GM21390 (cell line): ENCODE measurements at regions not wholly inside any gene's neighbourhood (a gene's known extent, or its start where the extent isn't known, plus 50 kb on each side); places are given as distances from the start of the nearest gene placed in this dataset.
"Not testable (repeated sequence)": the region's sequence is repeated elsewhere in the genome, so short reads cannot be mapped to it uniquely, and the experiment has no call there.

Source experiments
- ATAC-seq: cut with Tn5 transposase; IDR thresholded peaks from one replicate; pipeline ENCODE4 v1.9.1; 2021; ENCODE audit not compliant: unreplicated experiment

DNA sequence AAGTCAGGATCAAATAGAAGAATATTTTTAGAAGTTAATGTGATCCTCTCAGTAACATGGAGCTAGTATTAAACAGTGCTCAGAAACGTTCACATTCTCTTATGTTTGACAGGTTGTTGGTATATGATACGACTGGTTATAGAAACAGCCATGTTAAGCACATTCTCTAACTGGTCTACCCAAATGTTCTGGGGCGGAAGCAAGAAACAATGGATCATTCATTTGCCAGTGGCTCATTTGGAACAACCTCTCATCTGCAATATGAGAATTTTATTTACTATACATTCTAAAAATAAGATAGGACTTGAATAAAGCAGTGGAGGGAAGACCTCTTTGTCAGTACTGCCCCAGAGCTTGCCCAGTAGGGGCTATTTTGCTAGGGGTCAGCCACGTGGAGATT is 167.1 kb upstream of the FAM98A start:
- no peak for ATAC-seq

DNA sequence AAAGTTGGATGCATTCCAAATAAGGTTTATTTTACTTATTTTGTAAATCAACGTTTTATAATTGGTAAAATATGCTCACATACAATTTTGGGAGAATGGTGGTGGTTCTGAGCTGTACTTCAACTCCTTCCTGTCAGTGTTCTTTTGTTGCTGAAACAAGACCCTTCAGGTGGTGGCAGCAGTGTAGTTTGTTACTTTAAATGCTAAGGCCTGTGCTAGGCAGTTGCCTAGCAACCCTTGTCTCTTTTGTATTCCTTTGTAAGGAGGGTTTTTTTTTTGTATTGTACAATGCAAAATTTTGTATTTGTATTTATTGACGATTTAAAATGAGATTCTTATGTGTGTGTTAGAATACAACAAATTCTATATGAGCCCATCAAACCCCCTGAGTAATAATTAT is 166.0 kb upstream of the FAM98A start:
- ATAC-seq = no peak

DNA sequence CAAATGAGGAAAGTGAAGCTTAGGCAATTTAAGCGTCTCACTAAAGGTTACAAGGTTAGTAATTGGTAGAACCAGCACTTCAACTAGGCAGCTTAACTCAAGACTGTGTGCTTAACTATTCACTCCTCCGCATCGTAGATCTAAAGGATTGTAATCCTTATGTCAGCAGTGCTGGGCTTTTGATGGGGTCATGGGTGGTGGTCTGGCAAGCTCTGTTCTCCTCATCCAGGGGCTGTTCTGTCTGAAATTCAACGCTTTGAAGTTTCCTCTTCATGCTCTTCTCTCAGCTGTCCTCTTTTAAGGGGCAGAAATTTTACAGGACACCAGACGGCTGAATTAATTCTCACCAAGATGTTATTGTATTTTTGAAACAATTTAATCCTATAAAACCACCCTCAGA is 165.5 kb upstream of the FAM98A start:
- no peak for ATAC-seq

DNA sequence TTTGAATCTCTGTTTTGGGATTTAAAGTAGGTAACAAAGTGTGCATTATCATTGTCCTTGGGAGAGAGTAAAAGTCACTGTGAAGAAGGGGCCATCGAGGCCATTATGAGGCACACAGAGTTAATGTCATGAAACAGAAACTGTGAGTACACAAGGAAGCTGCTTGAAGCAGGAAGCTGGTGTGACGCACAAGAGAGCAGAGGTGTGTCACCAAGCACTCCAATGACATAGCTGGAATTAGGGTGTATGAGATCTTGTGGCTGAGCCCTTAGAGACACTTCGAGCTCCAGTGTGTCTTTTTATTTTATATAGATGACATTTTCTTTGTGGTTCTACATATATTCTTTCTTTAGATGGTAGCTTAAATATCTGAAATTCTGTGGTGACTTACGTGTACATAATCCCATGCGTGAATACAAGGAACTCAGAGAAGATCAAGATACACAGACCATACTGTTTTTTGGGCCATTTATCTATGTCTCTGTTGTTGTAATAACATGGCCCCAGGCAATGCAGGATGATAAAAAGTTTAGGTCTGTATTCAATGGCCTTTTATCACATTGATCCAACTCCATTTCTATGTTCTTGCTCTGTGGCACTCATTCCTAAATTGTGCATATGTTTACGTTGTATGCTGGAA is 164.7 kb upstream of the FAM98A start:
- ATAC-seq = no peak

DNA sequence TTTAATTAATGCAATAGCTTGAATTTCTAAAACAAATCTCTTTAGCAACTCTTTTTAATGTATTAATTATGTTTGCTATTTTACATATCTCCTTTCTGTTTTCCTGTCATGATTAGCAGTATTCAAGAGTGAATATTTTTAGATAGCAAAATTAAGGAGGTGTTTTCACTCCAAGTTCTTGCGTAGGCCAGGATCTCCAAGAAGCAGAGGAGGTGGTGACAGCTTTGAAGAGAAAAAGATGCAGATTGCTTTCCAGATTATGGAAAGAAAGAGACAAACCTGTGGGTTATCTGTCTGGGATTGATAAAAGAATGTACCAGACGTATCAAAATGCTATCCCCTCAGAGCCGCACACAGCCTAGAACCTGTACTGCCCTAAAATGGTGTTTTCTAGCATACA is 163.5 kb upstream of the FAM98A start:
- ATAC-seq = no peak

DNA sequence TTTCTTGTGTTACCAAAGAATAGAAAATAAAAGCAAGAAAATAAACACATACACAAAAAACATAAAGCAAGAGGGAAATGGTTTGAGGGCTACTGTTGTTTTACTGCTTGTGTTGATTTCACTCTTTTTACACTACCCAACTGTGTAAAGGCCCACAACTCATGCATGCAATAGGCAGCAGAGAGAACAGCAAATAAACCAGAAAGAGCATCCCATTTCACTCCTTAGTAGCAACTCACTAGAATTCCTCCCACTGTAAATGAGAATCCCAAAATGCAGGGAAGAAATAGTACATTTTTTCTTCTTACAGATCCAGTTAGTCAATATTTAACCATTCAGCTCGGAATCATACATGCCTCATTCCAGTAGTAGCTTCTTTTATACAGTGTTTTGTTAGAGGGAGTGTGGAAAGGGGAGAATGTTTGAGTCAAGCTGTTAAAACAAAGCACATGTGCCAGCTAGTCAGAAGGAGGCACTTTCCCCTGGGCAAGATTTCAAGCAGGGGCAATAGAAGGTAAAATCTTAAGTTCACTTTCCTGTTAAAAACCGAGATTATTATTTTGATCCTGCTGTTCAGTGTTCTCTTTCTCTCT is 147.2 kb upstream of the FAM98A start:
- ATAC-seq = no peak

DNA sequence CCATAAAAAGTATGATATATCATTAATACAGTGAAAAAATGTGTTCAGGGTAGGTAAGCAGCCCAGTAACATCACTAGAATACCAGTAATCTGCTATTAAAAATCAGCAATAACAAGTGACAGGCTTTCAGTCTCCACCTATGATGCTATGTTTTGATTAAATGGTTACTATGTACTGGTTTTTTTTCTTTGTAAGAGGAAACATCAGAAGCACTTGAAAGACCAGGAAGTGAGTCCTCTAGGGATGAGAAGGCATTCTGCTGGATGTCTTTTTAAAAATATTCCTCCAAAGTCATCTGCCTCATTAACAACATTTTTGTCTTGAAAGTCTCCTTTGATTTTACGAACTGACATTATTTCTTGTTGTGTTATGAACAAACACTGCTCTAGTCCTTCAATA is 136.0 kb upstream of the FAM98A start:
- ATAC-seq = no peak

DNA sequence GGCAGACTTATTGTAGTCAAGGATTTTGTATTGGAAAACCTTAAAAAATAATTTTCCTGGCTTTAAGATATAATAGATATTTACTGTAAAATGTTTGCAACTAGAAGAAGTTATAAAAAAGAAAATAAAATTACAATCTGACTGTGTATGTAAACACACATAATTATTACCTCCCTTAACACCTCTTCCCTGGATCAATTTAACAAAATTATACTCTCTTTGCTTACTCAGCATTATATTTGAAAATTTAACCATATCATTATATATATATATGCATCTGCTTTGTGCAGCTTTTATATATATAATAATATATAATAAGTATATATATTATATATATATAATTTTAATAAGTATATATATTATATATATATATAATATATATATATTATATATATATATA is 131.7 kb upstream of the FAM98A start:
- no peak for ATAC-seq

DNA sequence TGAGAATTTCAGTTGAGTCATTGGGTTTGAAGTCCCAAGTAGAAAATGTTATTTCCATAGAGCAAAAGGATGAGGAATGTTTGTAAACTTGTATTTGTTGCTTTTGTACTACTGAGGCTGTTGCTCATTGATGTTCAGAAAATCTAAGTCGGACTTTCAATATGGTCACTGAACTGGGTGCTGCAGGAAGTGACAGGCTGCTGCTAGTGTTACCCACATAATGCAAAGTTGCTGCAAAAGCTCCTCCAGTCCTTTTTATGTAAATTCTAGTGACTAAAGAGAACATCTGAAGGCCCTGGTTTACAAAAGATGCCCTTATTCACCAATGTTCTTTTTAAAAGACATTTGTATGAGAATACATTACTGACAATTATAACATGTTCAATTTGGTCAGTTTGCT is 131.1 kb upstream of the FAM98A start:
- ATAC-seq = no peak

DNA sequence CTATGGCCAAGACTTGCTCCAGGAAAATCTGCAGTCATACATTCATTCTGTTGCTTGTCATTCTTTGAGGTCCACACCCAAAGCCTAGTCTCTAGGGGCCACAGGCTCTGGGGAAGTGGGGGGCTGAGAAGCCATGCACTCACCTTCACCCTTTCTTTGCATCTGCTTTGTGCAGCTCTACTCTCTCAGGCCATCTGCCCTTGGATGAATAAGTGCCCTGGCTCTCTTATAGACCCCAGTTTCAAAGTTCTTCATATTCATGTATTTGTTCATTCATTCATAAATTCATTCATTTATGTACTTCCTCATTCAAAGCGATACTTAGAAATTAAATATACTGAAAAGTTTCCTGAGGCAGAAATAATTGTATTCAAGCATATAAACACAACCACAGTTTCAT is 130.3 kb upstream of the FAM98A start:
- ATAC-seq = no peak

DNA sequence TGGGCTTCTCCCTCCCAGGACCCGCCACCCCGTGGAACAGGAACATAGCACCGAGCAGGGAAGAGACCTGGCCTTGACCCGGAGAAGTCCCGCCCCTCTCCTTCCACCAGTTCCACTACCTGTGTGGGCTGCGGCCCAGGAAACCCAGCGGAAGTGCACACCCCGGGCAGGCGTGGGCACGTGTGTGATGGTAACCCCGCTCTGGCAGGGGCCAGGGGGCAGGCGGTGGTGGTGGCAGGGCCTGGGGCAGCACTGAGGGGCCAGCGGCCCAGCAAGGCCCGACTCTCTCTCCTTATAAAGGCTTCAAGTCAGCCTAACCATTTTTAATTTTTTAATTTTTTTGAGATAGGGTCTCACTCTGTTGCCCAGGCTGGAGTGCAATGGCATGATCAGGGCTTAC is 129.0 kb upstream of the FAM98A start:
- no peak for ATAC-seq

DNA sequence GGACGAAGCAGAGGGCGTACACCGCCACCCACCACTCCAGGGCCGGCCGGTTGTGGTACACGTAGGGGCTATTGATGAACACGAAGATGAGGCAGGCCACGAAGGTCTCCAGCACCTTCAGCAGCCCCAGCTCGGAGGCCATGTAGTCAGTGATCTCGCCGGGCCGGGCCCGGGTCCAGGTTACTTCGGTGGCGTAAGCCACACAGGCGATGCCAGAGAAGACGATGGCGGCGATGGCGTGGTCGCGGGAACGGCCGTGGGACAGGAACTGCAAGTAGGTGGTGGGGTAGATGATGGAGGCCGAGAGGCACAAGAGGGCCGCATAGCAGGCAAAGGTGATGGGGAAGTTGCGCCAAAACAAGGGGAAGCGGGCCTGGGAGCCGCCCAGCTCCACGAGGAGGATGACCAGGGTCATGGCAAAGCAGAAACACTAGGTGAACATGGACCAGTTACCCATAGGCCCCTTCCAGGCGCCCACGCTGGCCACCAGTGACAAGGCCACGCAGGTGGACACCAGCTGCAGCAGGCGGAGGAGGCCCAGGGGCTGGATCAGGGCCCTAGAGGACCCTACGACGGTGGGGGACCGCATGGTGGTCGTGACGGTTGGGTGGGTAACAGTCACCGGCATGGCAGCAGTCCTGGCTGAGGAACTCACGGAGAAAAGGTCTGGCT is 128.4 kb upstream of the FAM98A start:
- ATAC-seq = no peak

DNA sequence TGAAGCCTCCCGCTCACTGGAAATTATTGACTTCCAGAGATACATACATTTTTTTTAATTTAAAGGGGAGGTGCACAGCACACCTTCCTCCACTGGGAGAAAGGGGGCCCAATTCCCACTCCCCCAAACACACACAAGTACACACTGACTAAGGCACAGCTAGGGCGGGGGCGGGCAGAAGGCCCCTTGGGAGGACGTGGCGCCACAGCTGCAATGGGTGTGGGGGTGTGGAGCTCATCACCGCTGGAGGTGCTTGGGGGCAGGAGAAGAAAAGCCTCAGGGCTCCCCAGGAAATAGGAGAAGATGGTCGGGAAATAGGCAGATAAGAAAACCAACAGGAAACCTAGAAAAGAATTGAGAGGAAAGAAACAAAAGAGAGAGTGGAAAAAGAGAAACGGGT is 127.3 kb upstream of the FAM98A start:
- ATAC-seq = no peak

DNA sequence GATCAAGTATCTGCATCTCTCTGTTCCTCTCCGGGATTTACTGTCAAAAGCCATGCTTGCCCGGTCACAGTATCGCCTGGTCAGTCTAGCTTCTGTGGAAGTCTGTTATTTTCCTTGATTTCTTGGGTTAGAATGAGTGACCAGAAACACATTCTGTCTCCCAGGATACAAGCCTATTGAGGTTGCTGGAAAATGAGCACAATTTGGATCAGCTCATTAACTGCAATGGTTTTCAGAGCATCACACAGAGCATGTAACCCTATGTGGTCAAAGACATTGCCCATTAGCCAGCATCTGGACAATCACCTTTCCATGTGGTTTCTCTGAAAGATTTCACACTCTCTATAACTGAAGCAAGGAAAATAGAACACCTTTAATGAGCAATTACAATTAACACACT is 124.2 kb upstream of the FAM98A start:
- ATAC-seq = no peak

DNA sequence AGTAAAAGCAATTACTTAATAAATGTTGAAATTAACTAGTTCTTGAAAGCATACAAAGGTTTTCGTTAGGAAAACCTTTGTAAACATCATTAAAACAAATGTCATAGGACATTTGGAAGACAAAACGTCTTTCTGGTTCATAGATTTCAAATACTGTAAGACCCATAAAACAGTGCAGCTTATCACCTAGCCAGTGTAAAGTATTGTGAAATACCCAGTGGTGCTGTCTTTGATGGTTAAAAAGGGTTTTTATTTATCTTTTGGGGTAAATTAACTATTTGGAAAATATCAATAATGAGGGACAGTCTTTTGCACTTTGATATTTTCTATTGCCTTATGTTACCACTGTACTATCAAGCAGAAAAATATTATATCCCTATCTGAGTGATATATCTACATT is 120.0 kb upstream of the FAM98A start:
- ATAC-seq = no peak

DNA sequence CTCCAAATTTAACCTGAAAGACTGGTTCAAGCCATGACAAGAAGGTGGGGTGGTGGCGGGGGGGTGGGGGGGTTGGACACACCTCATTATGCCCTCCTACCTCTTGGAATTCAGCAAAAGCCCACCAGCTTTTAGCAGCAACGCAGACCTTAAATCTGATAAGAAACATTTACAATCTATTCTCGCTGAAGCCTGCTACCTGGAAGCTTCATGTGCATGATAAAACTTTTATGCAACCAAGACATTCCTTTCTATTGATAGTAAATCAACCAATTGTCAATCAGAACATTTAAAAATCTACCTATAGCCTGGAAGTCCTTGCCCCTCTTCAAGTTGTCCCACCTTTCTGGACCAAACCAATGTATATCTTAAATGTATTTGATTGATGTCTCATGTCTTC is 113.6 kb upstream of the FAM98A start:
- no peak for ATAC-seq

DNA sequence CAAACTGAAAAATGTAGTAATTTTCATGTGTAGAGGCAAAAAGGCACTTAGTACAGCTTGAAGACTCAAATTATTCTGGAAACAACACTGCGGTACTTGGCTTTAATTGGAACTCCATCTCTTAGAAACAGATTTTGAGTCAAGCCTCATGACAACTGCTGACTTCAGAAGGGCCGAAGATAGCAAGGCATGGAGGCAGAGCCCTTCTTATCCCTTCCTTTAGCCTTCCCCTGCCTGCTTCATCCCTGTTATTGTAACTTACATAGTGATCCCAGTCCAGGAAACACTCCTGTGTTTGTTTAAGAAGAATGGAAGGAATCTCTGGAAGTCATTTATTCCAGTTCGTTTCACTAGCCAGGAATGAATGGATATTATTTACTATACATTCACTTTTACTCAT is 110.9 kb upstream of the FAM98A start:
- ATAC-seq = no peak

DNA sequence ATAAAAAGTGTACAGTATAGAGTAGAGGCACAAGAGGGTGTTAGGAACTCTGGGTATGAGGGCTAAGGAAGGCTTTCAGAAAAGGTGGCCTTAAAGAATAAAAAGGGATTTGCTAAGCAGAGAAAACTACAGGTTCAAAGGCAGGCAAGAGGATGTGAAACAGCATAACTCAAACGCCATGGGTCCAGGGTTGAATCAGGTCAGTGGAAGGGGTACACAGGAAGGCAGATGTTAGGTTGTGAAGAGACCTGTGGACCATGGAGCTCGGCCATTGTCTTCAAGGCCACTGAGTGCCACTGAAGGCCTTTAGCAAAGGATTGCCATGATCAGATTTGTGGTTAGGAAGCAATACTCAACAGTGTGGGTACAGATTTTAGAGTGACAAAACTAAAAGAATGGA is 108.2 kb upstream of the FAM98A start:
- ATAC-seq = no peak

DNA sequence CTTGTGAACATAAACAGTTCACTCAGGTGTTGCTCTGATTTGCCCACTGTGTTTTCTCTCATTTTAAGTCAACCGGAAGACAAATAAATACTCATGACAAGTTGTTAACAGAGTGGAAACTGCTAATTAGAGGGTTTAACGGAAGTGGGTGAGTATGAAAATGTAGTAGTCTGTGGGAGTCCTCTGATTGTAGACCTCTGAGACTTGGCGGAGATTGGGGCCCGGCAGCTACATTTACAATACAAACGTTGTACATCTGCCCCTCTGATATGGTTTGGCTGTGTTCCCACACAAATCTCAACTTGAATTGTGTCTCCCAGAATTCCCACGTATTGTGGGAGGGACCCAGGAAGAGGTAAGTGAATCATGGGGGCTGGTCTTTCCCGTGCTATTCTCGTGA is 107.3 kb upstream of the FAM98A start:
- ATAC-seq = no peak

DNA sequence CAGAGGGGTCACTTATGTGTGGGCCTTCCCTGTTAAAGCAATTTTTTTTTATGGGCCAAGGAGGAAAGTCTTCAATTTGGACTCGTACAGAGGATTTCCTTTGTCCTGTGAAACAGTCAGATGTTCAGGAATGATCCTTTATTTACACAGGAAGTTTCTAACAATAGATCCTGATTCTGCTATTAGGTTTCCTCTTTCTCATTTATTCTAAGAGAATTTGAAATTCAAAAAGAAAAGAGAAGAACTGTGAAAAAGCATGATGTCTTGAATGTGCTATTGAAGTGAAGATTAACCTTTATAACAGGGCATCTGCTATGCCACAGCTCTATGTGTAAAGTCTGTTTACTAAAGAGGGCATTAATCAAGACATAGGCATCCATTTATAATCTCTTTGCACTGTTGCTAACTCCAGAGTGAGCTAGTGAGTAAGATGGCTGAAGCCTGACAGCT is 105.3 kb upstream of the FAM98A start:
- no peak for ATAC-seq

DNA sequence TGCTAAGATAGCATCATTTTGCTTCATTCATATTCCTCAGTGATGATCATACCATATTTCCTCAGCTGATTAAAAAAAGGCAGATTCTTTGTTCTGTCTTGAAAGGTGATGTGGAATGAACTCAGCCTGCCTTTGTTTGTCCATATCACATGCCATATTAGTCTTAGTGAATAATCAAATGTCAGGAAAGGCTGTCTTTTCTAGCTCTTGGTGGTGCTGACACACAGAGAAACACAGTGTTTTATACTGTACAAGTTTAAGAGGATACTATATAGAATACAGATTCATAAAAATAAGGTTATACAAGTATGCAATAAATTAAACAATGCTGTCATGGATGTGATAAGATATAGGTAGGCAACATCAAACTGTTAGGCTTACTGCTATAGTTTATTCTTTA is 97.1 kb upstream of the FAM98A start:
- ATAC-seq = no peak

DNA sequence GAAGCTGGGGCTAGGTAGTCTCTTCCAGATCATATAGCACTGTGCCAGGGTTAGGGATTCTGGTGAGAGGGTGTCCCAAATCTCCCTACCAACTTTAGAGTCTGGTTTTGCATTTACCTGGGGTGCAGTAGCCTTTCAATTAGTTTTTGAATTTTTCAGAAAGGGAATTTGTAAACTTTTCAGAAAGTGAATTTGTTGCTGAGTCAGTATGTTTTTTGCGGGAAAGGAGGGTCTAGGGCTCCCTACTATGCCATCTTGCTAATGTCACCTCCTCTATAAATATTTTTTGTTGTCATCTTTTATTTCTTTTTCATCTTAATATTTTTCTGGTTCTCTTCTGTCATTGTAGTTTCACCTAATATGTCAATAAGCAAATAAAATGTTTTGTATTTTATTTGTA is 95.8 kb upstream of the FAM98A start:
- no peak for ATAC-seq

DNA sequence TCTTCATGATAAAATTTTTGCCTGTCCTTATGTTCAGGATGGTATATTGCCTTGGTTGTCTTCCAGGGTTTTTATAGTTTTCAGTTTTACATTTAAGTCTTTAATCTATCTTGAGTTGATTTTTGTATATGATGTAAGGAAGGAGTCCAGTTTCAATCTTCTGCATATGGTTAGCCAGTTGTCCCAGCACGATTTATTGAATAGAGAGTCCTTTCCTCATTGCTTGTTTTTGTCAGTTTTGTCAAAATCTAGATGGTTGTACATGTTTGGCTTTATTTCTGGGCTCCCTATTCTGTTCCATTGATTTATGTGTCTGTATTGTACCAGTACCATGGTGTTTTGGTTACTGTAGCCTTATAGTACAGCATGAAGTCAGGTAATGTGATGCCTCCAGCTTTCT is 91.6 kb upstream of the FAM98A start:
- ATAC-seq = not testable (repeated sequence)
